ENCODE measurements at regions not wholly inside any gene's neighbourhood (a gene's known extent, or its start where the extent isn't known, plus 50 kb on each side); places are given as distances from the start of the nearest gene placed in this dataset.

DNA sequence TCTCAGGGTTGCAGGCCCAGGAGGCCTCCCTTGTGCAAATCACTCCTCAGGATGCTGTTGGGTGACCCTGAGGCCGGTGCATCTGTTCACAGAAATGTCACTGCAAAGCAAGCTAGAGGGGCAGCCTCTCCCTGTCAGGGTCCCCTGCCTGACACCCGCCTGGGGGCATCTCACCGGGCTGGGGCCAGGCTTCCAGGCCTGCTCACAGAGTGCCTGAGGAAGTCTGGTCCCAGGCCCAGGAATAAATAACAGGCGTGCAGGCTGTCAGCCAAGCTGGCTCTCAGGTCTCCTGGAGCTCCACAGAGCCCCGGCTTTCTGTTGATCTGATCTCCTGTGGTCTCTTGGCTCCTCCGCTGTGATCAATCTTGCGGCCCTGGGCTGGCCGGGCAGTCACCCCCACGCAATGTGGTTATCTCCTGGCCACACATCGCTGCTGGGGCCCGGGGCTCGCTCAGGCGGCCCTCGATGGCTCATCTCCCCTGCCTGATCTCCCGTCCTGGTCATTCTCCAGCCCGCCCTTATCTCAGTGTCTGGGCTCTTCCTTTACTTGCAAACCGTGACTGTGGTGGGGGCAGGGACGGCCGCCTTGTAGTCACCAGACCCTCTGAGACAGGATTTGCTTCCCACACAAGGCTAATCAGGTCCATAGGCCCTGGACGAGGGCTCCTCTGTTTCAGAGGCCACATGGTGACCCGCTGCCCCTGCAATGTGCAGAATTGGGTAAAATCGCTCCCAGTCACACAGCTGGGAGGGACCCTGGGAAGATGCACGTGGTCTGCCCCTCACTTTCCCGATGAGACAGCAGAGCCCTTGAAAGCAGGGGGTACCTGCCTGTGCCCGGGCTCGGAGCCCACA lies 231.2 kb upstream of the GSE1 start:
- TF ChIP-seq, protein P1, sequence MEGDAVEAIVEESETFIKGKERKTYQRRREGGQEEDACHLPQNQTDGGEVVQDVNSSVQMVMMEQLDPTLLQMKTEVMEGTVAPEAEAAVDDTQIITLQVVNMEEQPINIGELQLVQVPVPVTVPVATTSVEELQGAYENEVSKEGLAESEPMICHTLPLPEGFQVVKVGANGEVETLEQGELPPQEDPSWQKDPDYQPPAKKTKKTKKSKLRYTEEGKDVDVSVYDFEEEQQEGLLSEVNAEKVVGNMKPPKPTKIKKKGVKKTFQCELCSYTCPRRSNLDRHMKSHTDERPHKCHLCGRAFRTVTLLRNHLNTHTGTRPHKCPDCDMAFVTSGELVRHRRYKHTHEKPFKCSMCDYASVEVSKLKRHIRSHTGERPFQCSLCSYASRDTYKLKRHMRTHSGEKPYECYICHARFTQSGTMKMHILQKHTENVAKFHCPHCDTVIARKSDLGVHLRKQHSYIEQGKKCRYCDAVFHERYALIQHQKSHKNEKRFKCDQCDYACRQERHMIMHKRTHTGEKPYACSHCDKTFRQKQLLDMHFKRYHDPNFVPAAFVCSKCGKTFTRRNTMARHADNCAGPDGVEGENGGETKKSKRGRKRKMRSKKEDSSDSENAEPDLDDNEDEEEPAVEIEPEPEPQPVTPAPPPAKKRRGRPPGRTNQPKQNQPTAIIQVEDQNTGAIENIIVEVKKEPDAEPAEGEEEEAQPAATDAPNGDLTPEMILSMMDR (IDR thresholded peaks at IDR 0.05): no peak
- TF ChIP-seq POLR2A (IDR thresholded peaks at IDR 0.05): no peak

Measured in uterus (tissue), 2 donors.